NCI-H1092 treated with DMSO at 0.1 percent for 48 hours (cell line): ENCODE measurements at regions not wholly inside any gene's neighbourhood (a gene's known extent, or its start where the extent isn't known, plus 50 kb on each side); places are given as distances from the start of the nearest gene placed in this dataset.
"Not testable (repeated sequence)": the region's sequence is repeated elsewhere in the genome, so short reads cannot be mapped to it uniquely, and the experiment has no call there.

Source experiments
- DNase-seq: peaks from one replicate; lab custom pipeline; 2025; lab: John Stamatoyannopoulos, UW

DNA sequence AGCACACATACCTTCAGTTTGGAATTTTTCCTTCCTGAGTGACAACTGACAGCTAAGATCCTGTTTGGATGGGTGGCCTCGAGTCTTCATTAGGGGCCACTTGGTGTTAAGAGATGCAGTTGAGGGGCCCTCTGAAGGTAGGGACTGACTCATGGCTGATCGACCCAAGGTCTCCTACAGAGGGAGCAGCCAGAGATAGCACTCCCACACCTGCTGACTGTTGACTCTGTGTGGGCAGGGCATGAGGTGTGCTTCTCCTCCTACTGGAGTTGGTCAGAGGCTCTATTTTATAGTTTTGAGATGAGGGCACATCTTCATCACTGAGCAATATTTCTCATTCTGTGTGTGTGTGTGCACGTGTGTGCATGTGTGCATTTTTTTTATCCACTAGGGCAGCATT lies 378.8 kb upstream of the PODXL start:
- DNase-seq: no peak

DNA sequence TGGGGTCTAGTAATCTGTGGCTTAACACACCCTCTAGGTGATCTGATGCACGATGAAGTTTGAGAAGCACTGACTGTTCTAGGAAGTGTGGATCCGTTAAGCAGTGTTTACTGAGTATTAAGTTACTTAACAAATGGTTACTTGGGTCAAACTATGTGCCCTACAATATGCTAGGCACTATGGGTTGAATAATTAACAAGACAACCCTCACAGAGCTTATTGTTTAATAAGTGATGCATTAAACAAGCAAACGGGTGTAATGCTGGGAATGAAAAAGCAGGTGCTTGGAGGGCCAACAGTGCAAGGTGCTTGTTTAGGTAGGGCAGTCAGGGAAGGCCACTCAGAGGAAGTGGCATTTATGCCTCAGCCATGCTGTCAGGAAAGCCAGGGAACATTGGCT lies 378.0 kb upstream of the PODXL start:
- no peak for DNase-seq

DNA sequence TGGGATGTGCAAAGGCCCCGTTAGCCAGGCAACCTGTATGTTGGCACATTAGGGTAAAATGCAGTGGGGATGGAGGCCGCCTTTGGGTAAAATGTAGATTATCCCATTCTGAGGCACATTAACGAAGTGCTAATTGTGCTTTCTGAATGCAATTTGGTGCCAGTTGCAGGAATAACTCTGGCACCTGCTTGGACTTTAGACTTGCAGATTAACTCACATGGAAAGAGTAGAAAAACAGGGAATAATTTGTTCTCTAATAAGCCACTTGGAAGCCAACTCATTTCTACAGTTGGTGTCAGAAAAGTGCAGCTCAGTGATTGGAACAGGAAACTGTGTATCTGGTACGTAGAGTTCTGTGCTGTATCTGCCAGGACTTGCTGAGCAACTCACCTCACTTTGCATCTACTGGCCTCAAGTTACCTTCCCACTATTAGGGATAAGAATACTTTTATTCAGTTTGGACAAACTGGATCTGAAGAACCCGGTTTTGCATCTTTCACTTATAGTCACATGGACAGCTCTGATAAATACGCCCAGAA lies 377.4 kb upstream of the PODXL start:
- no peak for DNase-seq

DNA sequence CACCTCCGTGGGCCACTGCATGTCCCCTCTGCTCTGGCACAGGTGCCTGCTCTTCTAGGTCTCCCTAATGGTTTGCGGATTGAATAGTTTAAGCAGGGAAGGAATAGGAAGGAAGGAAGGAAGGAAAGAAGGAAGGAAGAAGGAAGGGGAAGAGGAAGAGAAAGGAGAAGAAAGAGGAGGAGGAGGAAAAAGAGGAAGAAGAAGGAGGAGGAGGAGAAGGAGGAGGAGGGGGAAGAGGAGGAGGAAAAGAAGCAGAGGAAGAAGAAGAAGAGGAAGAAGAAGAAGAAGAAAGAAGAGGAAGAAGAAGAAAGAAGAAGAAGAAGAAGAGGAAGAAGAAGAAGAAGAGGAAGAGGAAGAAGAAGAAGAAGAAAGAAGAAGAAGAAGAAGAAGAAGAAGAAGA lies 376.8 kb upstream of the PODXL start:
- DNase-seq: not testable (repeated sequence)

DNA sequence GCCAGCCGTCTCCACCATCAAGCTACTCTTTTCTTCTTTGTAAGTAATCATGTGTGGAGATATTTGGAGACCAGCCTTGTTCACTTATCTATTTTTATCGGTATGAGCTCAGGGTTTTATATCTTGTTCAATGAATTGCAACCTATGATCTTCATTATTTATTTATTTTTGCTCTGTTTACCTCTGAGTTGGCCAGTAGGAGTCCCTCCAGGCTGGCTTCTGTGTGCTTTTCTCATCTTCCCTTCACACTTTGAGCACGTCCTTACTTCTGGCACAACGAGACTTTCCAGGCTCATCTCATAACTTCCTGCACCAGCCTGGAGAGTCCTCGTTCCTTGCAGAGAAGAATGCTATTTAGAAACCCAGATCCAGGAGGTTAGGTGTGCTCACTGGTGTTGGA lies 375.8 kb upstream of the PODXL start:
- no peak for DNase-seq

DNA sequence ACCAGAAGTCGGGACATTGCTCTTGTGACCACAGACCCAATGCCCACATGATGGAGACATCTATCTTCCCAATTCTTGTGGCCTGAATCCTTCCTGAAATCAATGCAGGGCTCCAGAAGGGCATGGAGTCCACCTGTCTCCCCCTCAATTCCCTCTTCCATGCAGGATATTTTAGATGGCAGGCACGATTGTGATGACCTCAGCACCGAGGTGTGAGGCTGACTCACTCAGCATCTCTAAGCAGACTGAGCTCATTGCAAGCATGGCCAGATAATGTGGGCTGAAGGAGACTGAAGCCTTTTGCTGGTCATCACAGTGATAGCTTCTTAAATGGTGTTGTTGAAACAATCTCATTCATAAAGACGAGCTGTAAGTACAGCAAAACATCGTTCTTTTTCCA lies 374.9 kb upstream of the PODXL start:
- DNase-seq: no peak

DNA sequence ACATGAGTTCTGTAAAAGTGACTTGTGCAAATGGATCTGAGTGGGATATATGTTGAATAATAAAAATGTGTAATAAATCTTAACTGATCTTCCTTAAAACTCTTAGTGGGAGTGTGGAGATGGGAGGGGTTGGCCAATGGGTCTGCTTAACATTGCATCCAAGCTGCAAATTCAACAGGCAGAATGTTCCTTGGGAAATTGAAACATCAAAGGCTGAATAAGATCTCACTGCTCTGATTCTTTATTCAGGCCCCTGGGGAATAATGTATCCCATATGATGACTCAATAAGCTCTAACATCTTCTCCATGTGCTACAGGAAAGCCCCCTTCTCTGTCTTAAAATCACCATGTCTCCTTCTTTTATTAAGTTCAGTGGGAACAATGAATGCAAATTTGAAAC lies 373.2 kb upstream of the PODXL start:
- no peak for DNase-seq

DNA sequence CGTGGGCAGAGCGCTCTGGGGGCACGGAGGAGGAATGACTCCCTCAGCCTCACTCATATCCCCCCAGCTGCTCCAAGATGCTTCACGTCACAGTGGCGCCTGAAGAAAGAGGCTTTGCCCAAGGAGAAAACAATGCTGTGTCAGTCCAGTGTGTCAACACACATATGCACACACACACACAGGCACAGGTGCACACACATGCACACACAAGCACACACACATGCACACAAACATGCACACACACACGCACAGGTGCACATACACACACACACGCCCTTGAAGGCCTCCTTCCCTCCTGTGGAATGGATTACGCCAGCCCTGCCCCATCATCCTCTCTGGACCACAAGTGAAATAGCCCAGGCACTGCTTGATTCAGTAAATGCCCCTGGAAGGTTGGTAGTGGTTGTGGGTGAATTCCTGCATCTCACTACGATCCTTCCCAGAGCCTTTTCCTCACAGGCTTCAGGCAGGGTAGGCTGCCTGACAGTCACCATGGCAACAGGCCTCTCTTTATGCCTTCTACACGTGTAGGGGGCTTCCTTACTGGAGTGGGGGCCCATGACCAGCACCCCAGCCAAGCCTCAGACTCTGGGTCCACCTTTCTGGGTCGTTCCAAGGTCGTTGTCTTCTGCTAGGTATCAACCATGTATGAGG lies 371.5 kb upstream of the PODXL start:
- no peak for DNase-seq

DNA sequence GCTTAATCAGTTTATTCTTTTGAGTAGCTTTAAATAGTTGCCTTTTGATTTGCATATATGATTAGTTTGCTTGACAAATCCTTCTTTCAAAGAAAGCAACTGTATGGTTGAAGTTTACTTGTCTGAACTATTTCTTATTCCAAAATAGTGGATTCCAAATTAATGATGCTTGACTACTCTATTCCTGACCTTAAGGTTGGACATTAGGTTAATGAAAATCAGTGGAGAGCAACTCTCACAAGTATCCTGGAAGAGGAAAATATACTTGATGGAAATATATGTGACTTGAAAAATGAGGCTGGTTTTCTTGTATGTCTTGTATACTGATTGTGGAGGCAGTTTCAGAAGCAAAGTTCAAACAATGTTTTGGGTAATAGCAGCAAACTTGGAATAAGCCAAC lies 369.2 kb upstream of the PODXL start:
- DNase-seq: no peak

DNA sequence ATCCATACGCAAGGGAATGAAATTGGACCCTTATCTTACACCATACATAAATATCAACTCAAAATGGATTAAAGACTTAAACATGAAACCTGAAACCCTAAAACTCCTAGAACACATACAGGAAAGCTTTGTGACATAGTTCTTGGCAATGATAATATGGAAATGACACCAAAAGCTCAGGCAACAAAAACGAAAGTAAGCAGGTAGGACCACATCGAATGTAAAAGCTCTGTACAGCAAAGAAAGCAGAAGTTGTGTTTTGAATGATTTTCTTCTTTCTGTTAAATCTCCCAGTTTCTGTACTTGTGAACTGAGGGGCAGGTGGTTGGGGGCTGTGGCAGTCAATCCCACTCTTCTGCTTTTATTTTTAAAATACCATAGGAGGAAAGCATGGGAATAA lies 368.4 kb upstream of the PODXL start:
- DNase-seq: no peak

DNA sequence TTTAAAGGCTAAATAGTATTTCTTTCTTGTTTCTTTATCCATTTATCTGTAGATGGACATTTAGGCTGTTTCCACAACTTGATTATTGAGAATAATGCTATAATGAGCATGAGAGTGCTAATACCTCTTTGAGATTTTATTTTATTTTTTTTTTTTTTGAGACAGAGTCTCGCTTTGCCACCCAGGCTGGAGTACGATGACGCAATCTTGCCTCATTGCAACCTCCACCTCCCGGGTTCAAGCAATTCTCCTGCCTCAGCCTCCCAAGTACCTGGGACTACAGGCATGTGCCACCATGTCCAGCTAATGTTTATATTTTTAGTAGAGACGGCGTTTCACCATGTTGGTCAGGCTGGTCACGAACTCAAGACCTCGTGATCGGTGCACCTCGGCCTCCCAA lies 366.5 kb upstream of the PODXL start:
- DNase-seq: not testable (repeated sequence)

DNA sequence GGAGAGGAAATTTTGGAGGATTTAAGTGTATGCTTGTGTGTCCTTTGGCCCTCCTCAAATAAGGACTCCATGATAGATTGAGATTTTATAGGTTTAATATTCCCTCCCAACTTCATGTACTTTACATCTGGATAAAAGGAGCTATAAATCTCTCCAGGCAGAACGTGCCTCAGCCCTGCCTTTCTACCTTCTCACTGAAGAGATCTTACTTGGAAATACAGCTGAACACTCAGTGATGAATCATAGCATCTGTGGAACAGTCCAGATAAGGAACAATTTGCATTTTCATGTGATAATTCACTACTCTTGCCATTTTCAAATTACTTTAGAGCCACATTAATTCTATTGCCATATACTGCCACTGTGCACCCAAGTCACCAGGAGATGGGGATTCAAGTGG lies 364.6 kb upstream of the PODXL start:
- no peak for DNase-seq

DNA sequence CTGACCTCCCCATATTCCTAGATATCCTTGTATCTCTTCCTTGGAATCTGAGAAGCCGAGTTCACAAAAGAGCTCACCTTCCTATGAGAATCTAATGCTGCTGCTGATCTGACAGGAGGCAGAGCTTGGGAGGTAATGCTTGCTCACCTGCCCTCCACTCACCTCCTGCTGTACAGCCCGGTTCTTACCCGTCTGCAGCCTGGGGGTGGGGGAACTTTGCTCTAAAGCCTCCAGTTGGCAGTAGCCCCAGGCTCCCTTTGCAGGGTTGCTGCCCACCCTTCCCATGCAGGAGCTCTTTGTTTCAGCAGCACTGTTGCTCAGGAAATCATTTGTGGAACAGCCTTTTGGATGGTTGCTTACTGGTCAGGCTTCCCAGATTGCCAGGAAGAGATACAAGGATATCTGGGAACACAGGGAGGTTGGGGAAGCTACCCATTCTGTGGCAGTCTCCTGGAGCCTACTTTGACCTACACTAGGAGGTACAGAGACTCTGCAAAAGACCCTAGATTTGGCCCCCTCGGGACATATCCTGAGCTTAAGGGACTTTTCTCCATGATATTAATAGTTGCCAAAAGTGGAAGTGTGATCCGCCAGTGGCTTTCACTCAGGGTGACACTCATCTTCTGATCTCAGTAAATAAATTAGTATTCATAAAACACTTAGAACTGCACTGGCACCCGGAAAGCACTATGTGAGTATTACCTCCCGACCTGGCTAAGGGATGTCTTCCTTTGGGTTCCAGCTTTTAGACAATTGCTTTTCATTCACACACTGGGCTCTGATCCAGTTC lies 363.7 kb upstream of the PODXL start:
- DNase-seq: no peak

DNA sequence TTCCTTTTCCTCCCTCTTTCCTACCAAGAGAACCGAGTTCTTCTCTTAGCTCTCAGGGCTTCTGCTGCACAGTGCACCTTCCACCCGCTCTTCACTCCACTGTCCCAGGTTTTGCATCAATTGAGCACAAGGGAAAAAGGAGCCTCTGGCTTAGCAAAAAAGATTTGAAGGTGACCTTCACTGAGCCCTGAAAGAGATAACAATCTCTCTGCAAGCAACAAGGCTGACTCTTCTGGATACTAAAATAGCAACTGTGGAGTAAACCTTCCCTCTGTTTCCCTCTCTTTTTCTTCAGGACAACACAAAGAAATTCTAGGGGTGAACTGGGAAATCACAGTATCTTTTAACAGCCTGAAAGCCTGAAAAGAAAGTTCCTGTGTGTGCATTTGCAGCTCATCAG lies 354.7 kb upstream of the PODXL start:
- no peak for DNase-seq

DNA sequence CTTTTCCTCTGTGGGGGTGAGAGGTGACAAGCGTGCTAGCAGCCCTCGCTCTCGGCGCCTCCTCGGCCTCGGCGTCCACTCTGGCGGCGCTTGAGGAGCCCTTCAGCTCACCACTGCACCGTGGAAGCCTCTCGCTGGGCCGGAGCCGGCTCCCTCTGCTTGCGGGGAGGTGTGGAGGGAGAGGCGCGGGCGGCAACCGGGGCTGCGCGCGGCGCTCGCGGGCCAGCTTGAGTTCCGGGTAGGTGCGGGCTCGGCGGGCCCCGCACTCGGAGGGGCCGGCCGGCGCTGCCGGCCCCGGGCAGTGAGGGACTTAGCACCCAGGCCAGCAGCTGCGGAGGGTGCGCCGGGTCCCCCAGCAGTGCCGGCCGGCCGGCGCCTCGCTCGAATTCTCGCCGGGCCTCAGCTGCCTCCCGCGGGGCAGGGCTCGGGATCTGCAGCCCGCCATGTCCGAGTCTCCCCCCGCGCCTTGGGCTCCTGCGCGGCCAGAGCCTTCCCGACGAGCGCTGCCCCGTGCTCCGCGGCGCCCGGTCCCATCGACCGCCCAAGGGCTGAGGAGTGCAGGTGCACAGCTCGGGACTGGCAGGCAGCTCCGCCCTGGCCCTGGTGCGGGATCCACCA lies 352.8 kb upstream of the PODXL start:
- DNase-seq: no peak

DNA sequence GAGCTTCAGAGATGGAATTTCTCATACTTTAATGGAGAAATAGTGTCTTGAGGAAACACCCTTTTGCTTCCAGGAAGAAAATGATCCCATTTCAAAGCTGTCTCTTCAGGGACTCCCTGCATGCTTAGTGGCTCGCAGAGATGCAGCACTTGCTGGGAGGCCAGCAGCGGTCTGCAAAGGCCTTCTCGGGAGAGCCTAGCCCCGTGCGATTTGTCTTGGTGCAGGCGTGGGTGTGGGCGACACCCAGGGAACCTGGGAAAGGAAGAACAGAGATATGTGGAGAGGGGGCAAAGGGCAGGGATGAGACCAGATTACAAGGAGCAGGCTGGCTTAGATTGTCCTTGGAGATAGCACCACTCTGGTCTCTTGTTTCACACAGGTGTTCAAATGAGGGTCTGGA lies 352.3 kb upstream of the PODXL start:
- DNase-seq: no peak

DNA sequence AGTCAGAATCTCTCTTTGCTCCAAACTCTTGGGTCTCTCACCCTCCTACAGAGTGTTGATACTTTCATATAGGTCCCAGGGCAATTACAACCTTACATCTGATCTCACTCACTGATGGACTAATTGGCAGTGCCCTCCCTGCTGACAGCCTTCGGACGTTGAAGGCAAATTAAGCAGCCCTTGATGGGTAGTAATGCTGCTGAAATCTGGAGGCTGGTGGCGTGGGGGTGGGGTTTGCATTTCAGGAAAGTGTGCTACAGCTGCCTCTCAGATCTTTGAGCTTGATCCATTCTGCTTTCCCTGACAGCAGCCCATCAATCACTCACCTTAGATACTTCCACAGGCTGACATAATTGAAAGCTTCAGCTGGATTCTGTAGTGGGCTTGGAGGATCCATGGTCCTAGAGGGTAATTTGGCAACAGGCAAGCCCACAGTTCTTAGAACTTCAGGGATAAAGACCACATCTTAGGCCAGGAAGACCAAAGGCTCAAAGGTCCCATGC lies 349.1 kb upstream of the PODXL start:
- DNase-seq: no peak

DNA sequence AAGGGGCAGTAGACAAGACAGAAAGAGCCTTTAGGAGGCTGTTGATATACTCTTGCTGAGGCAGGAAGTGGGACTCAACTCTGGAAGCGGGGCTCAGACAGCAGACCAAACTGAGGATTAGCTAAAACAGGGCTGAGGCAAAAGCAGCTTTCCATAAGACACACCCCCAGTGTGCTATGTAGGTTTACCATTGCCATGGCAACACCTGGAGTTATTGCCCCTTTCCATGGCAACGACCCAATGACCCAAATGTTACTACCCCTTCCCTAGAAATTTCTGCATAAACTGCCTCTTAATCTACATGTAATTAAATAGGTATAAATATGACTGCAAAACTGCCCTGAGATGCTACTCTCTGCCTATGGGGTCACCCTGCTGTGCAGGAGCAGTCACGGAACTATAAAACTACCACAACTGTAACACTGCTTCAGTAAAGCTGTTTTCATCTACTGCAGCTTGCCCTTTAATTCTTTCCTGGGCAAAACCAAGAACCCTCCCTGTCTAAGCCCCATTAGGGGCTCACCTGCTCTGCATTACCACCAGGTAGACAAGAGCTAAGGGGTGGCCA lies 348.4 kb upstream of the PODXL start:
- no peak for DNase-seq

DNA sequence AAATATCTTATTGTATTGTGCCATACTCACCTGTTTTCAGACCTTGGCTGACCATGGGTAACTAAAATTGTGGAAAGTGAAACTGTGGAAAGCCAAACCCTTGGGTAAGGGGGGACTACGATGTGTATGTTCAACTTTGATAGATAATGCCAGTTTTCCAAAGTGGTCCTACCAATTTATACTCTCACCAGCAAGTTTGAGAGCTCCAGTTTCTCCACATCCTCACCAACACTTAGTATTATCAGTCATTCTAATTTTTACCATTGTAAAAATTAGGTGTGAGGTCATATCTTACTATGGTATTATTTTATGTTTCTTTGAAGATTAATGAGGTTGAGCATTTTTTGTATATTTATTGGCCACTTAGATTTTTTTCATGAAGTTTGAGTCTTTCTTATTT lies 346.9 kb upstream of the PODXL start:
- DNase-seq: no peak

DNA sequence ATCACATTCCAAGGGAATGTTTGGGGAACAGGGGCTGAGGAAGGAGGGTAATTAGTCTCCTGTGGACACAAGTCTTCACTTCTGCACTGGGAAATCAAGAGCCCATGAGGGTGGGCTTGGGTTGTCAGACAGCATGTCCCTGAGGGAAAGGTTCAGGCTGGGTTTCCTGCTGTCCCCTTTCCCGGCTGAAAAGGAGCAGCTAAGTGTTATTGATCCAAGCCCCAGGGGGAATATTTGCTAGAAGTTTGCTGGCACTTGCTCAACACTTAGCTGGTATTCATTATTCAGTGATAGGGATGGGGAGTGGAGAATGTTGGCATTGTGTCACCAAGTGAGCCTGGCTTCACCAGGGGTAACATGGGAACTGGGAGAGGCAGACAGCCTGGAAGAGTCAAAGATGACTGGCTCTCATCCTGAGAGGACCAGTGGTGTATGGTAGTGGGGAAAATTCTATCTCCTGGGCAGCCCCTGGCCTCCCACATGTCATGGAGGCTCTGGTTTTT lies 344.4 kb upstream of the PODXL start:
- no peak for DNase-seq

DNA sequence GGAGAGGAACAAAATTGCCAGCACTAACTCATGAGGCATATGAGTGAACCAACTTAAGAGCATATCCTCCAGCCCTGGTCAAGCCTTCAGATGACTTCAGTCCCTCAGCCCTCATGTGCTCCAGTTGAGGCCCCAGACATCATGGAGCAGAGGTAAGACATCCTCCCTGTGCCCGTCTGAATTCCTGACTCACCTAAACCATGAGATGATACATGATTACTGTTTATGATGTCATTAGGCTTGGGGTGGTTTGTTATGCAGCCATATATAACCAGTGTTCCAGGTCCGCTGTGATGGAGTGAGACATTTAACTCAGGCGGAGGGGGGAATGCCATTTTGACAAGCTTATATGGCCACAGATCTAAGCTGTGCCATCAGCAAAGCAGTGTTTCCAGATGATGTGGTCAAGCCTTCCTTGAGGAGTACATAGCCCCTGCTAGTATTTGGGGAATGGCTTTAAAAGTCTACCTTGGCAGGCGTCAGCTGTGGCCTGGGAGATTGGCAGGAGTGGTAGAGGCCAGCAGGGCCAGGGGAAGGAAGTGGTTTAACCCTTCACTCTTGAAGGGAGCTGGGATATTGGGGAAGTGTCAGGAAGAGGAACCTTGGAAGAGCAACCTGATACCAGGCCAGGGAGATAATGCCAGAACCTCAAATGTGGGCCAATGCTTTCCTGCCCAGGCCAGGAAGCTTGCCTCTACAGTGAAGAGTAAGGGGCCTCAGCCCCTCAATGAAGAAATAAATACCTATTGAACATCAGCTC lies 343.0 kb upstream of the PODXL start:
- no peak for DNase-seq

DNA sequence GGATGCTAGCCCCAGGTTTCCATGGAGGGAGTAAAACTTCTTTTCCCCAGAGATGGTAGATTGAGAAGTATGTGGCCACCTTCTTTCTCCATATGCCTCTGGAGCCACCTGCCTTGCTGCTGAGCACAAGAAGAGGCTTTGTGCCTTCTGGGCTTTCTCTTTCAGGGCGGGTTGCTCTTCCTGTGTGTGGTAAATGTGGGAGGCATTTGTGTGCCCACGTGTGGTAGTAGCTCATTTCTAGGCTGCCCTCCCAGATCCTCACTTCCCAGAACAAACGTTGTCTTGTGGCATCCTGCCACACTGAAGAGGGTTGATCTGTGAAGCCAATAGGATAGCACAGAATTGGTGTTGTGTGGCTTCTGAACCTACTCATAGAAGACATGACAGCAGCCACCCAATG lies 342.0 kb upstream of the PODXL start:
- DNase-seq: no peak
